ENCODE measurements at regions not wholly inside any gene's neighbourhood (a gene's known extent, or its start where the extent isn't known, plus 50 kb on each side); places are given as distances from the start of the nearest gene placed in this dataset.

GRCh38 chr5:124521461-124522230, 224.8 kb downstream of the ZNF608 start:
- TF ChIP-seq CTCF (optimal IDR thresholded peaks at IDR 0.05 in 1 of 3, IDR thresholded peaks at IDR 0.05 in 1 of 3, conservative IDR thresholded peaks at IDR 0.05 in 1 of 3; ENCODE audit: extremely low read depth in 1 of 3, insufficient read depth in 2 of 3, low read length in 3 of 3) = no peak
- no peak for TF ChIP-seq EZH2 (IDR thresholded peaks at IDR 0.05; ENCODE audit: low read length)

Data from keratinocyte (primary cell).